NCI-H2227 (cell line): ENCODE measurements at regions not wholly inside any gene's neighbourhood (a gene's known extent, or its start where the extent isn't known, plus 50 kb on each side); places are given as distances from the start of the nearest gene placed in this dataset.
"Not testable (repeated sequence)": the region's sequence is repeated elsewhere in the genome, so short reads cannot be mapped to it uniquely, and the experiment has no call there.

Experiments
- DNase-seq: peaks from one replicate; lab custom pipeline; 2025; ENCODE audit not compliant: unreplicated experiment; lab: John Stamatoyannopoulos, UW

GRCh38 chr6:121748850-121749249 is 313.4 kb downstream of the GJA1 start:
- DNase-seq = no peak

DNA sequence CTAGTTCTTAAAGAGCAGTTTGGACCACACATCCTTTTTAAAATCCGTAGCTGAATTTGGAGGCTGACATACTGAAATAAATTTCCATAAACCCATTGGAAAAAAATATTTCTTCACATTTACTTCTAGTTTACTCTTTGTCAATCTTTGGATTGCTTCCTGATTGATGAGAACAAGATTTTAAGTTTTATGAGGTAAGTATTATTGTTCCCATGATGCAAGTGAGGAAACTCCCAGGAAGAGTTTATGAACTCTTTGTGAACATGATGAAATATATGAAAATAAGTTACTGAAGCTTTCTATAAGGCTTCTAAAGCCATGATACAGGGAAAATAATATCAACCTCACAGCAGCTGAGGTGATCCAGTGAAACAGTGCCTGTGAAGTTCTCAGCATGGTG is 320.0 kb downstream of the GJA1 start:
- no peak for DNase-seq

DNA sequence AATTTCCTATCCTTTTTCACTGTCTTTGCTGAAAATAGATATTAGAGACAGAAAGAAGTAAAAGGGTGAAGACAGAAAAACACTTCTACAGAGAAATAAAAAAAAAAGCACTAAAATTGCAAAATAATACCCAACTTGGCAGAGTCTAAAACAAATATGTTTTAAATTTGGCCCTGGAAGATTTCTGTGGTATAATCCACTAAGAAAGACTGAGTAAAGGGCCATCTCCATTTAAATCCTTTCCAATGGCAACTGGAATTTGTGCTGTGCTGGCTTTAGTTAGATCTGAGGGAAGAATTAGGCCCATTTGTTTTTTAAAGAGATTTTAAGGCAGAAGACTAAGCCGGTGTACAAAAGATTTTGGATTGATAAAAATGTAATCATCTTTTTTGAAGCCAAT is 321.2 kb downstream of the GJA1 start:
- DNase-seq = no peak

DNA sequence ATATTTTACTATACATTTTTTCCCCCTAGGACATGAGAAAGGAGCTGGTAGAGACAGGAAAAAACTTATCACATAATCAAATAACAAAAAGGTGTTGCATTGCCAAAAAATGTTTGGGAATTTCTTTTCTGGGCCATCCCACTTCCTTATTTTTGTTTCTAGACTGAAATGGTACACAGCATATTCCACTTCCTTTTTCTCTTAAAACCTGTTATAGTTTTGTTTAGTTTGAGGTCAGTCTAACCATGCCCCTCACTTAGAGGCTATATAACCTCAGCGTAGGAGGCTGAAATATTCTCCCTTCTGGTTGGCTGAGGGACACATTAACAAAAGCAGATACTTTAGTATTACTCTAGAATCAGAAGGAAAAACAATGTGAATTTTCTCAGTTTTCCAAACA is 323.9 kb downstream of the GJA1 start:
- DNase-seq = no peak

DNA sequence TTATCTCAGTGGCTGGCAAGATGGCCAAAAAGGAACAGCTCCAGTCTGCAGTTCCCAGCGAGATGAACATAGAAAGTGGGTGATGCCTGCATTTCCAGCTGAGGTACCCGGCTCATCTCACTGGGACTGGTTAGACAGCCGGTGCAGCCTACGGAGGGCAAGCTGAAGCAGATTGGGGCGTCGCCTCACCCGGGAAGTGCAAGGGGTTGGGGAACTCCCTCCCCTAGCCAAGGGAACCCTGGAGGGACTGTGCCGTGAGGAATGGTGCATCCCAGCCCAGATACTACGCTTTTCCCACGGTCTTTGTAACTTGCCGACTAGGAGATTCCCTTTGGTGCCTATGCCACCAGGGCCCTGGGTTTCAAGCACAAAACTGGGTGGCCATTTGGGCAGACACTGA is 324.7 kb downstream of the GJA1 start:
- DNase-seq = no peak

DNA sequence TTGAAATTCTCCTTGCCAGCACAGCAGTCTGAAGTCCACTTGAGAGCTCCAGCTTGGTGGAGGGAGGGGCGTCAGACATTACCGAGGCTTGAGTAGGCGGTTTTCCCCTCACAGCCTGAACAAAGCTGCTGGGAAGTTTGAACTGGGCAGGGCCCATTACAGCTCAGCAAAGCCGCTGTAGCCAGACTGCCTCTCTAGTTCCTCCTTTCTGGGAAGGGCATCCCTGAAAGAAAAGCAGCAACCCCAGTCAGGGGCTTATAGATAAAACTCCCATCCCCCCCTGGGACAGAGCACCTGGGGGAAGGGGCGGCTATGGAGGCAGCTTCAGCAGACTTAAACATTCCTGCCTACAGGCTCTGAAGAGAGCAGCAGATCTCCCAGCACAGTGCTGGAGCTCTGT is 325.3 kb downstream of the GJA1 start:
- DNase-seq = no peak

DNA sequence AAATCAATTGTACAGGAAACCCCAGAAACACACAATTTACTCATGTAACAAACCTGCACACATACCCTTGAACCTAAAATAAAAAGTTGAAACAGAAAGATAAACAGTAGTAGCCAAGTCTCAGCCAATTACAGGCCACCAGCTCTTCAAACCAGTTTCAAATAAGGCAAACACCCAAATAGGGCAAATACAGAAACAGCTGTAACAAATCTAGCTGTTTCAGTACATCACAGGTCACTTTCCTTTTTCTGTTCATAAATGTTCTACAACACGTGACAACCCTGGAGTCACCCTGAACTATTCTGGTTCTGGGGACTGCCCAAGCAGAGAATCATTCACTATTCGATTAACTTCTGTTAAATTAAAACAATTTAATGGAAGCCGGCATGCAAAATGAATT is 329.0 kb downstream of the GJA1 start:
- no peak for DNase-seq

DNA sequence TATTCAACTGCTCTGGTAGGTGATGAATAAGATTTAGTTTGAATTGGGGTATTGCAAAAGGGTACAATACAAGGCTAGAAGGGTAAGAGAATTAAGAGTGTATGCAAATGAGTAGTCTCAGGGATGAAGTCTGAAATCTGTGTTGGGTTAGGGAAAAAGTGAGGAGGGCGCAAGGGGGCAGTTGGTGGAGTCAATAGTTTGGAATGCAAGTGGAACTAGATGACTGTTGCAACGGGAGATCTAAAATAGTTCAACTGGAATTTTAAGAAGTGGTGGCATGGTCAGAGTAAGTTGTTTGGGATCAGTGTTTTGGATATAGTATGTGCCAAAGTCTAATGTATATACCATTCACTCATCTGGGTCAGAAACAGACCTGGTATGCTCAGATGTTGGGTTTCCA is 329.6 kb downstream of the GJA1 start:
- no peak for DNase-seq

DNA sequence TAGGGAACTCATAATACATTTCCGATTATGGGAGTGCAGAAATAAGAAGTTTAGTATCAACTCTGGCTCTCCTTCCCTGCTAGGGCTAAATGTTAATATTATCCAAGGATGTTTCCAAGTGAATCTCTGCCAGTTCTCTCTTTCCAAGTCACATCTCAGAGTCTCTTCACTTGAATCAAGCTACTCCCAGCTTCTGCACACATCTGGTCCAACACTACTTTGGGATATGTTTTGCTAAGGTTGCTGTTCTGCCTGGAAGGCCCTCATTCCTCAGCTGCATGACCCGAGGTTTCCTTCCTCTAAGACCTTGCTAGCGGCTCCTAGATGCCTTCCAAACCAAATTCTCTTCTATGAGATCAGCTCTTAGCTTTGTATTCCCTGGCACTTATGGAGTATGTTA is 331.8 kb downstream of the GJA1 start:
- no peak for DNase-seq

DNA sequence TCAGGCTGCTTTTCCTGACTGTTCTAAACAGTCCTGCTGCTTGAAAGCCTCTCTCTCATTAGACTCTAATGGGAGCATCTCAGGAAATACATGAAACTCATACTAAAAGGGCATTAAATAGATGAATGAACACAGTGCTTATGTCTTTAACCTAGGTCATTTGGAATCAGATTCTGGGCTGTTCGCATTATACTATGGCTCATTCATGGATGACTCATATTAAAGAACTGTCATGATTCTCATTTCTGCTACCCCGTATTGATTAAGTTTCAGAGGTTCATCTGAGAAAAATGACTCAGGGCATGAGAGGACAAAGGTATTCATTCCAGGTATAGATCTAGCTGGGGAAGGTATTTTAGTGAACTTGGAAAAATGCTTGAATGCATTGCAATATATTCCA is 335.5 kb downstream of the GJA1 start:
- peak; percentile 27 for DNase-seq

DNA sequence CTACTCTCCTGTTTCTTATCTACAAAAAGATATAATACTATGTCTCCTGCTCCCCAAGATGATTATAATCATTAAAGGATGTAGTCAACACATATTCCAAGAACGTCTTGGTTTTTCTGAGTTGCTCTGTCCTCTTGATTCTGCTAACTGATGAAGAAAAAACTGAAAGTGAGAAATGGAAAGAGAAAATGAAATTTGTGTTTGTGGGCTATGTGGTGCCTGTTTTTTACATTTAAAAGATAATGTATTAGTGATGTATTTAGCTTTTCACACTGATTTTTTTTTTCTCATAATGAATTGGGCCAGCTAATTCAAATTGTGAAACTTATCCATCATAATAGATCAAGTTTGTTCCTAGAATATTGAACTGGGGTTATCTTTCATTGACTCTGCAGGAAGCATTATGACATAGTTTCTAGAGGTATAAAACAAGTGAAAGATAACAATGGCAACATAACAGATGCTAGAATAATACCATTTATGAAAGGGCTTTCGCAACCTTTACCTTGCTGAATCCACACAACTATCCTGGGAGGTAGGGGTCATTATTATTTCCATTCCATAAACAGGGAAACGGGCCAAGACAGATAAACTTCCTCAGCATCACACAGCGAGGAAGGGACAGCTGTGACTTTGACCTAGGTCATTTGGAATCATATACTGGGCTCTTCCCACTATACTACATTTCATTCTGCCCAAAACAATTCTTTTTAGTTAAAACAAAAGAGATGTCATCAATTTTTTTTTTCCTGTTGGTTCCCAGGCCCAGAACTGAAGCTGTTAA is 336.7 kb downstream of the GJA1 start:
- no peak for DNase-seq

- no peak for DNase-seq
Observed at GRCh38 chr6:121776054-121776453, 340.6 kb downstream of the GJA1 start.

GRCh38 chr6:121780325-121781321 is 345.2 kb downstream of the GJA1 start:
- DNase-seq = peak; percentile 65

GRCh38 chr6:121791396-121792315 is 356.2 kb downstream of the GJA1 start:
- no peak for DNase-seq

DNA sequence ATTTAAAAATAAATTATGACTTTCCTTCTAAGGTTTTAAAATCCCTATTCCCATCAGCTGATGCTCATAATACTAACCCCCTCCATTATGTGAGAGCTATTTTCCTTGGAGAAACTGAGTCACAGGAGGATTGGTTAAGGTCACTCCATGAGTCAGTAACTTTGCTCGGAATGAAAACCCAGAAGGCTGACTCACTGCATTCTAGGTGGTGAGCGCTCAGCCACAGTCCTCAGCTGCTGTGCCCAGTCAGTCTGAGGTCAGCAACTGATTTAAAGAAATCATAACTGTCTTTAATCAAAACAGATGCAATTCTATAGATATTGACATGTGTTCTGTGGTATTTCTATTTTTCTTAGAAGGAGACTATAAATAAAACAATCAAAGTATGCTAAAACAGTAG is 359.2 kb downstream of the GJA1 start:
- DNase-seq = no peak

DNA sequence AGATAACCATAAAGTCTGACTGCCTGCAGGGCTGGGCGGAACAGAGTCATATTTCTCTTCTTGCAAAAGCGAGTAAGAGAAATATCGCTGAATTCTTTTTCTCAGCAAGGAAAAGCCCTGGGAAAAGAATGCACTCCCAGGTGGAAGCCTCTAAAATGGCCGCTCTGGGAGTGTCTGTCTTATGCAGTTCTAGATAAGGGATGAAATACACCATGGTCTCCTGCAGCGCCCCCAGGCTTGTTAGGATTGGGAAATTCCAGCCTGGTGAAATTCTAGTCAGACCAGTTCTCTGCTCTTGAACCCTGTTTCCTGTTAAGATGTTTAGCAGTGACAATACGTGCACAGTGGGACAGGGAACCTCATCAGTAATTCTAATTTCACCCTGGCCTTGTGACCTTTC is 362.2 kb downstream of the GJA1 start:
- not testable (repeated sequence) for DNase-seq

GRCh38 chr6:121798126-121798525 is 362.7 kb downstream of the GJA1 start:
- not testable (repeated sequence) for DNase-seq

DNA sequence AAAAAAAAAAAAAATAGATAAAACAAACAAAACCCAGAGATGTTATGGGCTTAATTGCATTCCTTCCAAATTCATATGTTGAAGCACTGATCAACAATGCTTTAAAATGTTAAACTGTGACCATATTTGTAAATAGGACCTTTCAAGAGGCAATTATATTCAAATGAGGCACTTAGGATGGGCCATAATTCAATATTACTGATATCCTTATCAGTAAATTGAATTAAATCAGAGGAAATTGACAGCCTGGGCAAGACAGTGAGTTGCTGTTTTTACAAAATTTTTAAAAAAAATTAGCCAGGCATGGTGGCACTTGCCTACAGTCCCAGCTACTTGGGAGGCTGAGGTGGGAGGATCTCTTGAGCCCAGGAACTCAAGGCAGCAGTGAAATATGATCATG is 364.1 kb downstream of the GJA1 start:
- DNase-seq = no peak

GRCh38 chr6:121800047-121800446 is 364.6 kb downstream of the GJA1 start:
- DNase-seq = no peak

- no peak for DNase-seq
Observed at GRCh38 chr6:121806116-121806515, 370.7 kb downstream of the GJA1 start.

DNA sequence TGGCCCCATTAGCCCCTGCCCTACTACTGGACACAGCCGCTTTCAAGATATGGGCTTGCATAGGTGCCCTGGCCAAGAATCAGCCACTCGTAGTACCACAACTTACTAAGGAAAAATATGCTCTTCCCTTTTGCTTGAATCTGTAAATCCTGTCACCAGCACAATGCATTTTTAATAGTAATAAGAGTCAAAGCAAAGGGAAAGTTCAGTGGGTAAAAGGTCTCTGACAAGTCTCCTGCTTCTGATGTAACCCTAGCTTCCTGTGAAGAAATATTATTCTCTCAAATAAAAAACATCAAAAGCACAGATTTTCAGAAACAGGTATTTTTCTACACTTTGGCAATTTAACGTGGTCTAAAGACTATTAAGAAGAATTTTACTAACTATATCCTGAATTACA is 373.8 kb downstream of the GJA1 start:
- no peak for DNase-seq
